GM12878 (cell line): ENCODE measurements at regions not wholly inside any gene's neighbourhood (a gene's known extent, or its start where the extent isn't known, plus 50 kb on each side); places are given as distances from the start of the nearest gene placed in this dataset.

Experiments used
- ATAC-seq: fragments of 200-7000 bp; cut with Tn5 transposase; 3 replicates; pipeline ENCODE4 v1.9.1; 2020; ENCODE audit warnings: mild to moderate bottlenecking, moderate library complexity
- BruUV-seq: library from RNA; stranded (reverse); fragments of 400-500 nt; replicated peaks from 2 replicates; lab custom pipeline; 2021; lab: Mats Ljungman, UMichigan
- CTCF ChIA-PET: fragments of 300-600 bp; sonication (Branson Sonifier 250); formaldehyde crosslinking; extraction: SDS; loops from one replicate; lab custom pipeline; 2021; ENCODE audit warnings: inconsistent platforms; lab: Yijun Ruan, JAX
- POLR2A ChIA-PET: fragments of 350-600 bp; formaldehyde crosslinking; extraction: SDS; loops from one replicate; lab custom pipeline; 2021; ENCODE audit warnings: inconsistent platforms; lab: Charles Lee
- RAD21 ChIA-PET: fragments of 300-600 bp; sonication (Branson Sonifier 250); formaldehyde crosslinking; loops from one replicate; lab custom pipeline; 2023; ENCODE audit warnings: antibody characterized with exemption; ENCODE audit not compliant: unreplicated experiment; lab: Charles Lee
- SMC1A ChIA-PET: fragments of 300-600 bp; sonication (Branson Sonifier 250); formaldehyde crosslinking; loops from one replicate; lab custom pipeline; 2023; ENCODE audit not compliant: unreplicated experiment, uncharacterized antibody; lab: Charles Lee
- DNase-seq: peaks from one replicate; pipeline ENCODE4 v3.0.0-alpha.2; 2011; ENCODE audit warnings: low read depth, low spot score
- FAIRE-seq: peaks from 3 replicates; lab custom pipeline; 2011; peaks lifted over from hg19 to GRCh38; lab: Jason Lieb, UNC
- H2AFZ ChIP-seq: 2 replicates; pipeline ENCODE4 v1.6.0; 2011; ENCODE audit warnings: low read depth, low read length, control low read depth; ENCODE audit not compliant: control insufficient read depth
- H3K27ac ChIP-seq: 2 replicates; pipeline ENCODE4 v1.5.1; 2011; ENCODE audit warnings: control low read depth; ENCODE audit not compliant: control insufficient read depth, insufficient read depth
- H3K27me3 ChIP-seq, 2 experiments: replicated peaks in 1 of 2; 2 replicates each; pipeline versions ENCODE4 v1.6.0 to v1.6.1; 2011; ENCODE audit warnings: low read length in 1 of 2; ENCODE audit not compliant: control insufficient read depth in 2 of 2, insufficient read depth in 2 of 2
- H3K36me3 ChIP-seq, 2 experiments: 2 replicates each; pipeline ENCODE4 v1.5.1; 2011; ENCODE audit warnings: low read length in 1 of 2; ENCODE audit not compliant: control insufficient read depth in 2 of 2, insufficient read depth in 2 of 2
- H3K4me1 ChIP-seq: 2 replicates; pipeline ENCODE4 v1.6.1; 2011; ENCODE audit warnings: mild to moderate bottlenecking, low read length, moderate library complexity, mixed read lengths; ENCODE audit not compliant: control insufficient read depth, insufficient read depth
- H3K4me2 ChIP-seq: 2 replicates; pipeline ENCODE4 v1.6.0; 2011; ENCODE audit warnings: control low read depth; ENCODE audit not compliant: control insufficient read depth, insufficient read depth
- H3K4me3 ChIP-seq: fragments of 200-600 bp; sonication (generic); 2 replicates; pipeline ENCODE4 v1.5.1; 2016
- H3K79me2 ChIP-seq: 2 replicates; pipeline ENCODE4 v1.6.0; 2011; ENCODE audit warnings: low read length; ENCODE audit not compliant: control insufficient read depth, insufficient read depth
- H3K9ac ChIP-seq: 2 replicates; pipeline ENCODE4 v1.8.0; 2011; ENCODE audit warnings: low read length, control low read depth, mixed read lengths; ENCODE audit not compliant: control insufficient read depth, insufficient read depth
- H3K9me3 ChIP-seq: replicated peaks from 3 replicates; pipeline ENCODE4 v1.5.1; 2011; ENCODE audit warnings: mild to moderate bottlenecking, low read length; ENCODE audit not compliant: control insufficient read depth, insufficient read depth
- H4K20me1 ChIP-seq: 2 replicates; pipeline ENCODE4 v1.6.0; 2011; ENCODE audit not compliant: control insufficient read depth, insufficient read depth
- CTCF ChIP-seq, 3 experiments: IDR thresholded peaks in 2 of 3; conservative IDR thresholded peaks in 1 of 3; 2 replicates each; pipeline ENCODE4 v1.5.1; 2011; ENCODE audit warnings: low read depth in 3 of 3, low read length in 3 of 3, mild to moderate bottlenecking in 3 of 3, control low read depth in 2 of 3, moderate library complexity in 2 of 3, inconsistent platforms in 1 of 3, mixed read lengths in 1 of 3; ENCODE audit not compliant: control insufficient read depth in 2 of 3, insufficient read depth in 1 of 3; ENCODE audit errors: extremely low read depth in 1 of 3
- ELK1 ChIP-seq: IDR thresholded peaks from 2 replicates; pipeline ENCODE4 v1.6.1; 2012; ENCODE audit warnings: low read depth, low read length, improper control_type of control experiment
- WGBS: methylation state at CpG from one replicate; pipeline ENCODE4 v1.1.6; 2016; ENCODE audit warnings: low lambda C conversion rate; ENCODE audit not compliant: insufficient replicate concordance, insufficient coverage; ENCODE audit errors: missing lambda C conversion rate; 5-methylcytosine and 5-hydroxymethylcytosine counted together
- in situ Hi-C: fragments of 300-500 bp; cut with MboI; formaldehyde crosslinking; loops from 9 replicates; pipeline ENCODE4 v1.14.3; 2018; ENCODE audit warnings: mixed read lengths
- intact Hi-C: fragments of 100-400 bp; cut with micrococcal nuclease; formaldehyde crosslinking; loops from one replicate; pipeline ENCODE4 v1.14.2; 2022; ENCODE audit not compliant: unreplicated experiment

- Histone ChIP-seq H3K4me2 (no peak overlapping the region), H3K36me3 (no peaks in the 10 kb centered on the region), H3K27ac (no peak overlapping the region), H2AFZ (no peak overlapping the region), H3K4me3 (no peak overlapping the region), H3K27me3 (no peaks in the 10 kb centered on the region), H3K79me2 (no peaks in the 10 kb centered on the region), H3K9me3 (no peaks in the 10 kb centered on the region), H3K9ac (no peak overlapping the region), H4K20me1 (no peaks in the 10 kb centered on the region), H3K4me1 (no peaks in the 10 kb centered on the region)
- DNase-seq (no peak), FAIRE-seq (no peak), ATAC-seq (no peak)
- ChIA-PET SMC1A (interaction anchor here (0.7 kb wide), 1 partner anchor 14 kb away, joined by 3 read pairs; no protein-coding TSS in a partner anchor), RAD21 (interaction anchor here (1.3 kb wide), 1 partner anchor 21 kb away, joined by 3 read pairs; no protein-coding TSS in a partner anchor), CTCF (no interaction called here), POLR2A (no interaction called here)
- TF ChIP-seq ELK1 (no peak), CTCF (IDR thresholded peaks at IDR 0.05 in 2 of 3, conservative IDR thresholded peaks at IDR 0.05 in 1 of 3; ENCODE audit: control insufficient read depth in 2 of 3, extremely low read depth in 1 of 3, insufficient read depth in 1 of 3, low read depth in 3 of 3, low read length in 3 of 3) (no peak)
- intact Hi-C loops, result no loop called here
- in situ Hi-C loops, result no loop called here
- BruUV-seq, result no TSS peak
- WGBS, result 3% methylated on average over 2 of the region's 2 CpGs
Observed at GRCh38 chr21:18521204-18521603, 117.6 kb upstream of the TMPRSS15 start.
